ENCODE measurements at regions not wholly inside any gene's neighbourhood (a gene's known extent, or its start where the extent isn't known, plus 50 kb on each side); places are given as distances from the start of the nearest gene placed in this dataset.
"Not testable (repeated sequence)": the region's sequence is repeated elsewhere in the genome, so short reads cannot be mapped to it uniquely, and the experiment has no call there.

GRCh38 chr3:81867875-81868274 is 106.4 kb upstream of the GBE1 start:
- ATAC-seq, result no peak
- 43 to 46% methylated on average over 2 of the region's 2 CpGs for WGBS, 2 donors (ENCODE audit: low coverage in 1 of 2)
- TF ChIP-seq POLR2A (IDR thresholded peaks at IDR 0.05) (no peak), EP300 (IDR thresholded peaks at IDR 0.05) (no peak), CTCF (IDR thresholded peaks at IDR 0.05) (no peak), POLR2AphosphoS5 (IDR thresholded peaks at IDR 0.05) (no peak)
- Histone ChIP-seq H3K4me3 (no peak overlapping the region), H3K27ac (no peak overlapping the region), H3K27me3 (no peaks in the 10 kb centered on the region), H3K9me3 (no peaks in the 10 kb centered on the region), H3K4me1 (no peaks in the 10 kb centered on the region), H3K36me3 (no peaks in the 10 kb centered on the region)

DNA sequence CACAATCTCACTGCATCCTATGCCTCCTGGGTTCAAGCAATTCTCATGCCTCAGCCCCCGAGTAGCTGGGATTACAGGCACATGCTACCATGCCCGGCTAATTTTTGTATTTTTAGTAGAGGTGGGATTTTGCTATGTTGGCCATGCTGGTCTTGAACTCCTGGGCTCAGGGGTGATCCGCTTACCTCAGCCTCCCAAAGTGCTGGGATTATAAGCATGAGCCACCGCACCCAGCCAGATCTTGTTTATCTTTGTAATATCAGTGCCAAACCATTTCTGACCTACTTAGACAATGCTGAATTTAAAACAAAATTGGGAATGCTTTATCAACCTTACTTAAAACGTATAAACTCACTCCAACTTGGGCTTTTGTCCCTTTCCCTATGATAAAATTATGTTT is 103.7 kb upstream of the GBE1 start:
- H3K27me3 ChIP-seq, H3K4me3 ChIP-seq, H3K36me3 ChIP-seq, H3K4me1 ChIP-seq, ATAC-seq, H3K9me3 ChIP-seq, H3K27ac ChIP-seq: not testable (repeated sequence)
- 71 to 72% methylated on average over 3 of the region's 5 CpGs for WGBS, 2 donors (ENCODE audit: low coverage in 1 of 2)

GRCh38 chr3:81864272-81864671 is 102.8 kb upstream of the GBE1 start:
- ATAC-seq, result no peak
- no peak overlapping the region for H3K4me3 ChIP-seq
- no peaks in the 10 kb centered on the region for H3K9me3 ChIP-seq
- WGBS, 2 donors (ENCODE audit: low coverage in 1 of 2), result 38 to 55% methylated on average over 7 of the region's 7 CpGs
- no peaks in the 10 kb centered on the region for H3K27me3 ChIP-seq
- no peaks in the 10 kb centered on the region for H3K36me3 ChIP-seq
- H3K27ac ChIP-seq, result no peak overlapping the region
- no peaks in the 10 kb centered on the region for H3K4me1 ChIP-seq
- TF ChIP-seq EP300 (IDR thresholded peaks at IDR 0.05), result no peak
- no peak for TF ChIP-seq POLR2A (IDR thresholded peaks at IDR 0.05)
- no peak for TF ChIP-seq POLR2AphosphoS5 (IDR thresholded peaks at IDR 0.05)
- TF ChIP-seq CTCF (IDR thresholded peaks at IDR 0.05), result no peak

- 64 to 70% methylated on average over 4 of the region's 4 CpGs for WGBS, 2 donors (ENCODE audit: low coverage in 1 of 2)
- H3K27ac ChIP-seq, result no peak overlapping the region
These were observed 102.3 kb upstream of the GBE1 start for GRCh38 chr3:81863756-81864155.

DNA sequence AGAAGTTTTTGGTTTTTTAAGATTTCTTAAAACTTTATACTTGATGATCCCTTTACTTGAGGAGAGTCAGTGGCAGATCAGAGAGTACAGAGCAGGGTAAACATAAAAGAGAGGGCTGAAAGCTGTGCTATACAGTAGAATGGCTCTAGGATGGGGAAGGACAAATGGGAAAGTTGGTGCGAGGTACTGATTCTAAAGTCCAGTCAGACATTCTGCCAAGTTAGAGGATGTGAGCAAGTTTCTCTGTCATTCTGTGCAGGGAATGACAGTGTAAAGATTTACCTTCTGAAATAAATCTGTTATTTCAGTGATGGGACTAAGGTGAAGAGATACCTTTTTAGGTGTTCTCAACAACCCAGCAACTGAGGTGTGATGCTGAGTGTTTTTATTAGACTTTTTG is 100.1 kb upstream of the GBE1 start:
- Histone ChIP-seq H3K36me3 (no peaks in the 10 kb centered on the region), H3K27me3 (no peaks in the 10 kb centered on the region), H3K27ac (no peak overlapping the region), H3K4me1 (no peaks in the 10 kb centered on the region), H3K4me3 (no peak overlapping the region), H3K9me3 (no peaks in the 10 kb centered on the region)
- no peak for ATAC-seq
- 100% methylated on average over 1 of the region's 1 CpG for WGBS, 2 donors (ENCODE audit: low coverage in 1 of 2)
- no peak for TF ChIP-seq POLR2AphosphoS5 (IDR thresholded peaks at IDR 0.05)
- no peak for TF ChIP-seq POLR2A (IDR thresholded peaks at IDR 0.05)
- no peak for TF ChIP-seq CTCF (IDR thresholded peaks at IDR 0.05)
- TF ChIP-seq EP300 (IDR thresholded peaks at IDR 0.05), result no peak

More at GRCh38 chr3:81863756-81864155, 102.3 kb upstream of the GBE1 start:
- no peaks in the 10 kb centered on the region for H3K36me3 ChIP-seq
- H3K4me1 ChIP-seq, result no peaks in the 10 kb centered on the region
- no peaks in the 10 kb centered on the region for H3K27me3 ChIP-seq
- H3K9me3 ChIP-seq, result no peaks in the 10 kb centered on the region
- no peak for TF ChIP-seq POLR2AphosphoS5 (IDR thresholded peaks at IDR 0.05)
- TF ChIP-seq POLR2A (IDR thresholded peaks at IDR 0.05), result no peak
- no peak for TF ChIP-seq EP300 (IDR thresholded peaks at IDR 0.05)
- no peak for TF ChIP-seq CTCF (IDR thresholded peaks at IDR 0.05)
- ATAC-seq, result no peak
- no peak overlapping the region for H3K4me3 ChIP-seq

DNA sequence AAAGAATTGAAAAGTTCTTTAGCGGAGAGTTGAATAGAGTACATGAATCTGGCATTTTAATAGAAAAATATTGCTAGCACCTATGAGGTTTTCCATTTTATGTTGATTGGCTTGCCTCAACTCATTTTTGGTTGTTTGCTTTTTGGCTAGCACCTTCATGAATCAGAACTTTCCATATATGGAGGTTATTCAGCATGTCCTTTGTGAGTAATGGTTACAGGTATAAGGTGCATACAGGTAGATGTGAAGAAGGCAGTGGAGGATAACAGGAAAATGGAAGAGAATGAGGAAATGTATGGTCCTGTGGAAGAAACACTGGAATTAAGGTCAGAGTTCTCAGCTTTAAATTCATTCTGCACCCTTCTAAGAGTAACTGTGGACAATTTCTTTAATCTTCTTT is 98.1 kb upstream of the GBE1 start:
- 94 to 100% methylated on average over 1 of the region's 1 CpG for WGBS, 2 donors (ENCODE audit: low coverage in 1 of 2)
- H3K27ac ChIP-seq, result no peak overlapping the region

More for the DNA sequence above, 98.1 kb upstream of the GBE1 start:
- Histone ChIP-seq H3K9me3 (no peaks in the 10 kb centered on the region), H3K4me1 (no peaks in the 10 kb centered on the region), H3K36me3 (no peaks in the 10 kb centered on the region), H3K27me3 (no peaks in the 10 kb centered on the region), H3K4me3 (no peak overlapping the region)
- no peak for TF ChIP-seq POLR2AphosphoS5 (IDR thresholded peaks at IDR 0.05)
- TF ChIP-seq POLR2A (IDR thresholded peaks at IDR 0.05), result no peak
- no peak for TF ChIP-seq CTCF (IDR thresholded peaks at IDR 0.05)
- no peak for TF ChIP-seq EP300 (IDR thresholded peaks at IDR 0.05)
- no peak for ATAC-seq
